ENCODE measurements at regions not wholly inside any gene's neighbourhood (a gene's known extent, or its start where the extent isn't known, plus 50 kb on each side); places are given as distances from the start of the nearest gene placed in this dataset.

GRCh38 chr2:2657121-2657962 is 326.3 kb upstream of the MYT1L start:
- no peak for TF ChIP-seq CTCF (IDR thresholded peaks at IDR 0.05)
- TF ChIP-seq POLR2A (IDR thresholded peaks at IDR 0.05), result no peak

Data from uterus (tissue), 2 donors.